ENCODE measurements at regions not wholly inside any gene's neighbourhood (a gene's known extent, or its start where the extent isn't known, plus 50 kb on each side); places are given as distances from the start of the nearest gene placed in this dataset.

DNA sequence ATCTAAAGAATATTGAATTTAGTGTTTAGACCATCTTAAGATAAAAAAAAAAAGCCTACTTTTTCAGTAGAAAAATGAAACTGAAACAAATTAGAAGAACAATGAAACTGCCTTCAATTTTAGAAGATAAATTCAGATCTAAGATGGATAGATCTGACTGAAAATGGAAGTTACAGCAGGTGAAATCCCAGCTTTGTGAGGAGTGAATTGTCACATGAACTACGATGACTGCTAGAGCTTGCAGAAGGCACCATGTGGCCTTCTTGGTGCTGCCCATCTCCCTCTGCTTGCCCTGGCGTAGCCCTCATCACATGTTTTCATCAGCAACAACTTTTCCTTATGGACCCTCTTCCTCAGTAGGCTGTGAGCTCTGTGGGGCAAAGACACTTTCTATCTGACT is 51.4 kb upstream of the EMCN start:
- no peak for DNase-seq (ENCODE audit: low read depth)
- TF ChIP-seq, protein P1, sequence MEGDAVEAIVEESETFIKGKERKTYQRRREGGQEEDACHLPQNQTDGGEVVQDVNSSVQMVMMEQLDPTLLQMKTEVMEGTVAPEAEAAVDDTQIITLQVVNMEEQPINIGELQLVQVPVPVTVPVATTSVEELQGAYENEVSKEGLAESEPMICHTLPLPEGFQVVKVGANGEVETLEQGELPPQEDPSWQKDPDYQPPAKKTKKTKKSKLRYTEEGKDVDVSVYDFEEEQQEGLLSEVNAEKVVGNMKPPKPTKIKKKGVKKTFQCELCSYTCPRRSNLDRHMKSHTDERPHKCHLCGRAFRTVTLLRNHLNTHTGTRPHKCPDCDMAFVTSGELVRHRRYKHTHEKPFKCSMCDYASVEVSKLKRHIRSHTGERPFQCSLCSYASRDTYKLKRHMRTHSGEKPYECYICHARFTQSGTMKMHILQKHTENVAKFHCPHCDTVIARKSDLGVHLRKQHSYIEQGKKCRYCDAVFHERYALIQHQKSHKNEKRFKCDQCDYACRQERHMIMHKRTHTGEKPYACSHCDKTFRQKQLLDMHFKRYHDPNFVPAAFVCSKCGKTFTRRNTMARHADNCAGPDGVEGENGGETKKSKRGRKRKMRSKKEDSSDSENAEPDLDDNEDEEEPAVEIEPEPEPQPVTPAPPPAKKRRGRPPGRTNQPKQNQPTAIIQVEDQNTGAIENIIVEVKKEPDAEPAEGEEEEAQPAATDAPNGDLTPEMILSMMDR (IDR thresholded peaks at IDR 0.05; ENCODE audit: insufficient read depth, low read depth, low read length) = no peak
- no peak overlapping the region for H3K4me3 ChIP-seq (ENCODE audit: low read depth, low read length)

Data from fibroblast of villous mesenchyme (primary cell).